ENCODE measurements at regions not wholly inside any gene's neighbourhood (a gene's known extent, or its start where the extent isn't known, plus 50 kb on each side); places are given as distances from the start of the nearest gene placed in this dataset.
A peak's percentile ranks its signal among the peaks of the same experiment; 100 is the strongest.
"Not testable (repeated sequence)": the region's sequence is repeated elsewhere in the genome, so short reads cannot be mapped to it uniquely, and the experiment has no call there.

GRCh38 chr5:122669709-122670108 is 105.2 kb upstream of the SNX2 start:
- not testable (repeated sequence) for DNase-seq (ENCODE audit: low read depth in 2 of 2)

GRCh38 chr5:122673343-122673742 is 101.5 kb upstream of the SNX2 start:
- DNase-seq (ENCODE audit: low read depth in 2 of 2): no peak

- no peak for DNase-seq (ENCODE audit: low read depth in 2 of 2)
These were observed 100.5 kb upstream of the SNX2 start for GRCh38 chr5:122674385-122674784.

- DNase-seq (ENCODE audit: low read depth in 2 of 2): no peak
These were observed 94.1 kb upstream of the SNX2 start for GRCh38 chr5:122680623-122681350.

- no peak for DNase-seq (ENCODE audit: low read depth in 2 of 2)
These were observed 91.2 kb upstream of the SNX2 start for GRCh38 chr5:122683631-122684030.

GRCh38 chr5:122690266-122690665 is 84.6 kb upstream of the SNX2 start:
- DNase-seq (ENCODE audit: low read depth in 2 of 2): no peak

- no peak for DNase-seq (ENCODE audit: low read depth in 2 of 2)
These were observed 82.9 kb upstream of the SNX2 start for GRCh38 chr5:122691931-122692330.

- no peak for DNase-seq (ENCODE audit: low read depth in 2 of 2)
These were observed 80.9 kb upstream of the SNX2 start for GRCh38 chr5:122693963-122694362.

- no peak for DNase-seq (ENCODE audit: low read depth in 2 of 2)
These were observed 80.0 kb upstream of the SNX2 start for GRCh38 chr5:122694884-122695283.

GRCh38 chr5:122696735-122697134 is 78.1 kb upstream of the SNX2 start:
- DNase-seq (ENCODE audit: low read depth in 2 of 2): not testable (repeated sequence)

GRCh38 chr5:122697191-122697590 is 77.7 kb upstream of the SNX2 start:
- no peak for DNase-seq (ENCODE audit: low read depth in 2 of 2)

GRCh38 chr5:122699201-122699600 is 75.7 kb upstream of the SNX2 start:
- DNase-seq (ENCODE audit: low read depth in 2 of 2): no peak

GRCh38 chr5:122701640-122702523 is 73.0 kb upstream of the SNX2 start:
- peak in 1 of 2 donors; percentile 2 for DNase-seq (ENCODE audit: low read depth in 2 of 2)

- DNase-seq (ENCODE audit: low read depth in 2 of 2): no peak
These were observed 72.4 kb upstream of the SNX2 start for GRCh38 chr5:122702524-122702875.

- DNase-seq (ENCODE audit: low read depth in 2 of 2): no peak
These were observed 71.7 kb upstream of the SNX2 start for GRCh38 chr5:122703203-122703602.

- no peak for DNase-seq (ENCODE audit: low read depth in 2 of 2)
These were observed 70.4 kb upstream of the SNX2 start for GRCh38 chr5:122704247-122705036.

GRCh38 chr5:122705851-122706250 is 69.0 kb upstream of the SNX2 start:
- no peak for DNase-seq (ENCODE audit: low read depth in 2 of 2)

GRCh38 chr5:122707796-122708195 is 67.1 kb upstream of the SNX2 start:
- no peak for DNase-seq (ENCODE audit: low read depth in 2 of 2)

GRCh38 chr5:122713041-122713440 is 61.8 kb upstream of the SNX2 start:
- no peak for DNase-seq (ENCODE audit: low read depth in 2 of 2)

- no peak for DNase-seq (ENCODE audit: low read depth in 2 of 2)
These were observed 59.8 kb upstream of the SNX2 start for GRCh38 chr5:122715095-122715494.

GRCh38 chr5:122718611-122719010 is 56.3 kb upstream of the SNX2 start:
- no peak for DNase-seq (ENCODE audit: low read depth in 2 of 2)

- no peak for DNase-seq (ENCODE audit: low read depth in 2 of 2)
These were observed 54.7 kb upstream of the SNX2 start for GRCh38 chr5:122719991-122720746.

Measured in stimulated activated CD8-positive, alpha-beta memory T cell treated with anti-CD3 and anti-CD28 coated beads, Interleukin-2, amount 100 ng/mL, for 48 hours (primary cell).